Tibial nerve (tissue), 4 donors: ENCODE measurements at regions not wholly inside any gene's neighbourhood (a gene's known extent, or its start where the extent isn't known, plus 50 kb on each side); places are given as distances from the start of the nearest gene placed in this dataset.

Source experiments
- DNase-seq, 2 donors: peaks; one replicate each; pipeline ENCODE4 v3.0.0-alpha.2; 2019; ENCODE audit warnings: low spot score in 2 of 2
- H3K27ac ChIP-seq, 4 donors: fragments of 200-600 bp; sonication (generic) in 3 of 4; one replicate each; pipeline ENCODE4 v1.5.1; 2017 to 2019; ENCODE audit warnings: mild to moderate bottlenecking in 1 of 4
- H3K27me3 ChIP-seq, 2 donors: fragments of 200-600 bp; sonication (generic) in 1 of 2; one replicate each; pipeline versions ENCODE4 v1.5.1 to v1.6.0; 2017 to 2019
- H3K36me3 ChIP-seq, 3 donors: fragments of 200-600 bp; sonication (generic); one replicate each; pipeline ENCODE4 v1.5.1; 2018 to 2019
- H3K4me1 ChIP-seq, 4 donors: fragments of 200-600 bp; sonication (generic) in 3 of 4; one replicate each; pipeline ENCODE4 v1.5.1; 2017 to 2019
- H3K4me3 ChIP-seq, 4 donors: fragments of 200-600 bp; sonication (generic) in 3 of 4; one replicate each; pipeline ENCODE4 v1.5.1; 2017 to 2019; ENCODE audit warnings: mild to moderate bottlenecking in 1 of 4, moderate library complexity in 1 of 4
- H3K9me3 ChIP-seq, 4 donors: fragments of 200-600 bp; sonication (generic) in 3 of 4; one replicate each; pipeline ENCODE4 v1.5.1; 2017 to 2019
- CTCF ChIP-seq, 5 experiments: fragments of 200-600 bp in 3 of 5; fragments of 450-650 bp in 2 of 5; sonication (generic) in 3 of 5; IDR thresholded peaks; one replicate each; pipeline ENCODE4 v1.5.1; 2016 to 2019; ENCODE audit warnings: antibody characterized with exemption in 5 of 5, mild to moderate bottlenecking in 3 of 5, moderate library complexity in 2 of 5
- EP300 ChIP-seq, 2 donors: sonication (generic); formaldehyde crosslinking; IDR thresholded peaks; one replicate each; pipeline ENCODE4 v1.6.1; 2017; ENCODE audit warnings: antibody characterized with exemption in 2 of 2, mild to moderate bottlenecking in 1 of 2
- POLR2A ChIP-seq, 2 donors: fragments of 450-650 bp; IDR thresholded peaks; one replicate each; pipeline ENCODE4 v1.6.1; 2017; ENCODE audit warnings: antibody characterized with exemption in 2 of 2, mild to moderate bottlenecking in 2 of 2, moderate library complexity in 2 of 2
- WGBS, 2 donors: methylation state at CpG; one replicate each; pipeline ENCODE4 v1.1.5; 2018; 5-methylcytosine and 5-hydroxymethylcytosine counted together

- 71 to 73% methylated on average over 1 of the region's 1 CpG for WGBS, 2 donors
- no peak for DNase-seq
- Histone ChIP-seq H3K9me3 (peaks cover 0 to 10% (median 3%) of the 10 kb centered on the region in 4 donors), H3K27ac (no peak overlapping the region), H3K4me1 (no peaks in the 10 kb centered on the region), H3K36me3 (no peaks in the 10 kb centered on the region), H3K4me3 (no peak overlapping the region), H3K27me3 (no peaks in the 10 kb centered on the region)
- no peak for TF ChIP-seq CTCF (IDR thresholded peaks at IDR 0.05)
- TF ChIP-seq POLR2A (IDR thresholded peaks at IDR 0.05) = no peak
- no peak for TF ChIP-seq EP300 (IDR thresholded peaks at IDR 0.05)
These were observed 207.9 kb upstream of the LYPLAL1 start for GRCh38 chr1:218965821-218966220.

GRCh38 chr1:218967254-218967653, 206.4 kb upstream of the LYPLAL1 start:
- WGBS, 2 donors = 94 to 97% methylated on average over 2 of the region's 2 CpGs
- no peaks in the 10 kb centered on the region for H3K36me3 ChIP-seq

GRCh38 chr1:218967836-218968235, 205.8 kb upstream of the LYPLAL1 start:
- no peak for DNase-seq
- Histone ChIP-seq H3K4me3 (no peak overlapping the region), H3K27ac (no peak overlapping the region), H3K9me3 (peaks cover 0 to 10% (median 3%) of the 10 kb centered on the region in 4 donors), H3K36me3 (no peaks in the 10 kb centered on the region), H3K27me3 (no peaks in the 10 kb centered on the region), H3K4me1 (no peaks in the 10 kb centered on the region)
- 70 to 86% methylated on average over 2 of the region's 2 CpGs for WGBS, 2 donors
- no peak for TF ChIP-seq EP300 (IDR thresholded peaks at IDR 0.05)
- no peak for TF ChIP-seq POLR2A (IDR thresholded peaks at IDR 0.05)
- TF ChIP-seq CTCF (IDR thresholded peaks at IDR 0.05) = no peak

More at GRCh38 chr1:218967254-218967653, 206.4 kb upstream of the LYPLAL1 start:
- Histone ChIP-seq H3K27ac (no peak overlapping the region), H3K9me3 (peaks cover 0 to 10% (median 3%) of the 10 kb centered on the region in 4 donors), H3K4me1 (no peaks in the 10 kb centered on the region), H3K4me3 (no peak overlapping the region), H3K27me3 (no peaks in the 10 kb centered on the region)
- no peak for DNase-seq
- no peak for TF ChIP-seq CTCF (IDR thresholded peaks at IDR 0.05)
- no peak for TF ChIP-seq EP300 (IDR thresholded peaks at IDR 0.05)
- TF ChIP-seq POLR2A (IDR thresholded peaks at IDR 0.05) = no peak

- no peaks in the 10 kb centered on the region for H3K36me3 ChIP-seq
- no peaks in the 10 kb centered on the region for H3K27me3 ChIP-seq
- no peak for DNase-seq
- 48 to 55% methylated on average over 1 of the region's 1 CpG for WGBS, 2 donors
- no peaks in the 10 kb centered on the region for H3K4me1 ChIP-seq
- TF ChIP-seq CTCF (IDR thresholded peaks at IDR 0.05) (no peak), POLR2A (IDR thresholded peaks at IDR 0.05) (no peak), EP300 (IDR thresholded peaks at IDR 0.05) (no peak)
- no peak overlapping the region for H3K4me3 ChIP-seq
- no peak overlapping the region for H3K27ac ChIP-seq
- H3K9me3 ChIP-seq = peaks cover 0 to 10% (median 3%) of the 10 kb centered on the region in 4 donors
These were observed 204.7 kb upstream of the LYPLAL1 start for GRCh38 chr1:218969006-218969405.

GRCh38 chr1:218970397-218970990, 203.2 kb upstream of the LYPLAL1 start:
- H3K9me3 ChIP-seq = peaks cover 0 to 10% (median 3%) of the 10 kb centered on the region in 4 donors
- DNase-seq = no peak
- no peak overlapping the region for H3K27ac ChIP-seq
- WGBS, 2 donors = 70 to 76% methylated on average over 6 of the region's 6 CpGs
- no peaks in the 10 kb centered on the region for H3K4me1 ChIP-seq
- H3K27me3 ChIP-seq = no peaks in the 10 kb centered on the region
- no peak for TF ChIP-seq POLR2A (IDR thresholded peaks at IDR 0.05)
- no peak for TF ChIP-seq CTCF (IDR thresholded peaks at IDR 0.05)
- no peak for TF ChIP-seq EP300 (IDR thresholded peaks at IDR 0.05)
- no peaks in the 10 kb centered on the region for H3K36me3 ChIP-seq
- H3K4me3 ChIP-seq = no peak overlapping the region
